22Rv1 (cell line): ENCODE measurements at regions not wholly inside any gene's neighbourhood (a gene's known extent, or its start where the extent isn't known, plus 50 kb on each side); places are given as distances from the start of the nearest gene placed in this dataset.

Experiments
- ZFX ChIP-seq: fragments of 450-650 bp; IDR thresholded peaks from 2 replicates; pipeline ENCODE4 v1.6.1; 2017; ENCODE audit warnings: antibody characterized with exemption, borderline replicate concordance
- TF ChIP-seq, protein P1 (sequence below): fragments of 450-650 bp; IDR thresholded peaks from 2 replicates; pipeline ENCODE4 v1.5.1; 2017; ENCODE audit warnings: mild to moderate bottlenecking

DNA sequence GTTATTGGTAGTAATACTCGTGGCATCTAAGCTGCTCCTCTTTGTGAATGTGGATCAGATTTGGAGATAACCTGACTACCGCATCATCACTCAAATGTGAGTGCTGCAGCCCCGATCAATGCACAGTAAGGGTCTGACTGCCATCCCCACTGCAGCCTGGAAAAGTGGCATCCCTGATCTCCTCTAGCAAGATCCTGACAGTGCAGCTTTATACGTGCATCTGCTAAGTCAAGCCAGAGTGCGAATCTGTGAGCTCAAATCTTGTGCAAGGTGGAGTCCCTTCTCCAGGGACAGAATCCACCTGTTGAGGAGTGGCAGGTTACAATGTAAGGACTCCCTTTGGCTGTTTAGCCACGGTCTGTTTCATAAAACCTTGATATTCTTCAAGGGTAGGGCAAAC, 215.0 kb upstream of the EXOC2 start:
- TF ChIP-seq, protein P1, sequence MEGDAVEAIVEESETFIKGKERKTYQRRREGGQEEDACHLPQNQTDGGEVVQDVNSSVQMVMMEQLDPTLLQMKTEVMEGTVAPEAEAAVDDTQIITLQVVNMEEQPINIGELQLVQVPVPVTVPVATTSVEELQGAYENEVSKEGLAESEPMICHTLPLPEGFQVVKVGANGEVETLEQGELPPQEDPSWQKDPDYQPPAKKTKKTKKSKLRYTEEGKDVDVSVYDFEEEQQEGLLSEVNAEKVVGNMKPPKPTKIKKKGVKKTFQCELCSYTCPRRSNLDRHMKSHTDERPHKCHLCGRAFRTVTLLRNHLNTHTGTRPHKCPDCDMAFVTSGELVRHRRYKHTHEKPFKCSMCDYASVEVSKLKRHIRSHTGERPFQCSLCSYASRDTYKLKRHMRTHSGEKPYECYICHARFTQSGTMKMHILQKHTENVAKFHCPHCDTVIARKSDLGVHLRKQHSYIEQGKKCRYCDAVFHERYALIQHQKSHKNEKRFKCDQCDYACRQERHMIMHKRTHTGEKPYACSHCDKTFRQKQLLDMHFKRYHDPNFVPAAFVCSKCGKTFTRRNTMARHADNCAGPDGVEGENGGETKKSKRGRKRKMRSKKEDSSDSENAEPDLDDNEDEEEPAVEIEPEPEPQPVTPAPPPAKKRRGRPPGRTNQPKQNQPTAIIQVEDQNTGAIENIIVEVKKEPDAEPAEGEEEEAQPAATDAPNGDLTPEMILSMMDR: no peak
- no peak for TF ChIP-seq ZFX
